ENCODE measurements at regions not wholly inside any gene's neighbourhood (a gene's known extent, or its start where the extent isn't known, plus 50 kb on each side); places are given as distances from the start of the nearest gene placed in this dataset.

DNA sequence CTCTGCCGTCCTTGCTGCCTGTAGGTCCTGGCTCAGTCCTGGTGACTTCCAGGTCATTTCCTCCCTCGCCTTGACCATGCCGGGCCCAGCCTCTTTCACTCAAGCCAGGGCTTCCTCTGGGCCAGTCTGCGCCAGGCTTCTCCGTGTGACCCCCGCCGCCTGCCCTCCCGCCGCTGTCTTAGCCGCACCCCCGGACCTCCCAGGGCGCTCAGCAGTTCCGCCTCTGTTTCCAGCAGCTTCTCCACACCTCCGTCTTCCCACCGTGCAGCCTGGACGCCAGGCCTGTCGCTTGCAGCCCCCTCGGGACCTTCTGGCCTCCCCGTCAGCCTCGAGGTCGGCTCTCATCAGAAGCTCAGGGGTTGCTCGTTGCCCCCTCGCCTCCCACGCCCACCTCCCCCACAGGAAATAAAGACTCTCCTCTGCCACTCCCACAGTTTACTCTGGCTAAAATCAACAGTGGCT is 123.0 kb upstream of the FZD8 start:
- H3K27ac Mint-ChIP-seq (ENCODE audit: unreplicated experiment): no peak overlapping the region
- H3K27me3 Mint-ChIP-seq (ENCODE audit: low read depth): no peaks in the 10 kb centered on the region
- H3K36me3 Mint-ChIP-seq (ENCODE audit: low read depth): peaks cover 3% of the 10 kb centered on the region
- DNase-seq (ENCODE audit: low read depth, low spot score): no peak
- TF ChIP-seq, protein P1, sequence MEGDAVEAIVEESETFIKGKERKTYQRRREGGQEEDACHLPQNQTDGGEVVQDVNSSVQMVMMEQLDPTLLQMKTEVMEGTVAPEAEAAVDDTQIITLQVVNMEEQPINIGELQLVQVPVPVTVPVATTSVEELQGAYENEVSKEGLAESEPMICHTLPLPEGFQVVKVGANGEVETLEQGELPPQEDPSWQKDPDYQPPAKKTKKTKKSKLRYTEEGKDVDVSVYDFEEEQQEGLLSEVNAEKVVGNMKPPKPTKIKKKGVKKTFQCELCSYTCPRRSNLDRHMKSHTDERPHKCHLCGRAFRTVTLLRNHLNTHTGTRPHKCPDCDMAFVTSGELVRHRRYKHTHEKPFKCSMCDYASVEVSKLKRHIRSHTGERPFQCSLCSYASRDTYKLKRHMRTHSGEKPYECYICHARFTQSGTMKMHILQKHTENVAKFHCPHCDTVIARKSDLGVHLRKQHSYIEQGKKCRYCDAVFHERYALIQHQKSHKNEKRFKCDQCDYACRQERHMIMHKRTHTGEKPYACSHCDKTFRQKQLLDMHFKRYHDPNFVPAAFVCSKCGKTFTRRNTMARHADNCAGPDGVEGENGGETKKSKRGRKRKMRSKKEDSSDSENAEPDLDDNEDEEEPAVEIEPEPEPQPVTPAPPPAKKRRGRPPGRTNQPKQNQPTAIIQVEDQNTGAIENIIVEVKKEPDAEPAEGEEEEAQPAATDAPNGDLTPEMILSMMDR (conservative IDR thresholded peaks at IDR 0.05): no peak
- peaks cover 27% of the 10 kb centered on the region for H3K4me1 Mint-ChIP-seq
- H3K4me3 Mint-ChIP-seq: no peak overlapping the region
- H3K9me3 Mint-ChIP-seq: peaks cover 3% of the 10 kb centered on the region

DNA sequence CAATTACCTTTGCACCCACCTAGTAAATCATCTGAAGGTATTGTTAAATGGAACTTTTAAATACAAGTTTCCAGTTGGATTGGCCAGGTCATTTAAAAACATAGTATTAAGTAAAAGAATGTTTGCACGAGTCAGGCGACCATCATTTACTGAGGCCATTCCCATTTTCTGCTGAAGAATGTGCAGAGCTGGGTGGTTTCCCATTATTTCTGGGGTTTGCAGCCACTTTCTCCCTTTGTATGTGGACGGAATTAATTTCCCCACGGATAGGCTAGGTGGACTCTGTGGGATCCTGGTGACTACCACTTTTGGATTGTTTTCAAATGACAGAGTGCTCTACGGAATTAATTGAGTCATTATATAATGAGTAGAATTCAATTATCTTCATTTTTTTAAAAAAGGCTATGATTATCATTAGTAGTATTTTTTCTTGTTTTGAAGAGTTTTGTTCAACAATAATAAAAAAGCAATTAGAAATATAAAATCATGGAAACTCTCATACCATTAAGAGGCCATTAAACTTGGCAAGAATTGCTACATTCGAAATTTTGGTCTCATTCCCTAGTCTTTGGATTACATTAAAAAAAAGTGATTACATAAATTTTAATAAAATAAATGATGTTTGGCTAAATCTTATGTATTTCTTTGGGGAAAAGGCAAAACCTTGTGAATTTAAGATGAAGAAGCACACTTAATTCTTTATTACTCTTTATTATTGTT is 120.4 kb upstream of the FZD8 start:
- H3K4me1 Mint-ChIP-seq: peaks cover 17% of the 10 kb centered on the region
- TF ChIP-seq, protein P1 (conservative IDR thresholded peaks at IDR 0.05): no peak
- no peak overlapping the region for H3K27ac Mint-ChIP-seq (ENCODE audit: unreplicated experiment)
- H3K36me3 Mint-ChIP-seq (ENCODE audit: low read depth): no peaks in the 10 kb centered on the region
- no peak overlapping the region for H3K4me3 Mint-ChIP-seq
- peaks cover 6% of the 10 kb centered on the region for H3K9me3 Mint-ChIP-seq
- no peaks in the 10 kb centered on the region for H3K27me3 Mint-ChIP-seq (ENCODE audit: low read depth)
- DNase-seq (ENCODE audit: low read depth, low spot score): no peak

DNA sequence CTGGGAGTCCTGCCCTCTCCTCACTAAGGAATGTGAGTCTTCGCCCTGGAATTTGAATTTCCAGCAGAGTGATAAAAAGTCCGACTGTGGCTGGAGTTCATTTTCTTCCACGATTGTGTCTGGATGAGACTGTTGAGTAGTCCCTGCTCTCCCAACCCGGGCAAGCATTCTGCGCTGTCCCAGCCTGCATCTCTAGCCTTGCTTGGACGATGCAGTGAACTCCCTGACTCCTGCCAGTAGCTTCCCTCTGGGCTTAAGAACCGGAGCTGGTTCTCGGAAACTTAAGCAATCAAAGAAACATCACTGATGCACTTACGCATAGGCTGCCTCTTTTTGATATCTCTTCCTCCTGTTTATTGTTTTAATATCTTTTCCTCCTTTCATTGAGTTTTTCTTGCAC is 116.0 kb upstream of the FZD8 start:
- no peaks in the 10 kb centered on the region for H3K27me3 Mint-ChIP-seq (ENCODE audit: low read depth)
- H3K36me3 Mint-ChIP-seq (ENCODE audit: low read depth): no peaks in the 10 kb centered on the region
- no peaks in the 10 kb centered on the region for H3K4me1 Mint-ChIP-seq
- peaks cover 6% of the 10 kb centered on the region for H3K9me3 Mint-ChIP-seq
- DNase-seq (ENCODE audit: low read depth, low spot score): no peak
- H3K4me3 Mint-ChIP-seq: no peak overlapping the region
- no peak overlapping the region for H3K27ac Mint-ChIP-seq (ENCODE audit: unreplicated experiment)
- TF ChIP-seq, protein P1 (conservative IDR thresholded peaks at IDR 0.05): no peak

DNA sequence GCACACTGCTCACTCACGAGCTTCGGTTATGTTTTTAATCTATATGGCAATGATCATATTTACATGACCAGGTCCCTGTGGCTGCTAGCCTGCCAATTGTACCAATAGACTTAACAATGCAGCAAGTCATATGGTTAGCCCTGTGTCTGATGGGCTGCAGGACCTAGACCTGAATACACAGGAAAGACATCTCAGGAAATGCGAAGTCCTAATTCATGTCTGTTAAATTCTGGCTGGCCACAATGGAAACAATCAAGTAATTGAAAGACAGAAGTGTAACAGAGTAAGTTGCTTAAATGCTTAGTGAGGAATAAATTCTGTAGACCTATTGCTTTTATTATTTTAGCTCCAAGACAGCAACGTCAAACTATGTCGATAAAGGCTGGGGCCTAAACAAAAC is 112.4 kb upstream of the FZD8 start:
- peaks cover 16% of the 10 kb centered on the region for H3K4me1 Mint-ChIP-seq

DNA sequence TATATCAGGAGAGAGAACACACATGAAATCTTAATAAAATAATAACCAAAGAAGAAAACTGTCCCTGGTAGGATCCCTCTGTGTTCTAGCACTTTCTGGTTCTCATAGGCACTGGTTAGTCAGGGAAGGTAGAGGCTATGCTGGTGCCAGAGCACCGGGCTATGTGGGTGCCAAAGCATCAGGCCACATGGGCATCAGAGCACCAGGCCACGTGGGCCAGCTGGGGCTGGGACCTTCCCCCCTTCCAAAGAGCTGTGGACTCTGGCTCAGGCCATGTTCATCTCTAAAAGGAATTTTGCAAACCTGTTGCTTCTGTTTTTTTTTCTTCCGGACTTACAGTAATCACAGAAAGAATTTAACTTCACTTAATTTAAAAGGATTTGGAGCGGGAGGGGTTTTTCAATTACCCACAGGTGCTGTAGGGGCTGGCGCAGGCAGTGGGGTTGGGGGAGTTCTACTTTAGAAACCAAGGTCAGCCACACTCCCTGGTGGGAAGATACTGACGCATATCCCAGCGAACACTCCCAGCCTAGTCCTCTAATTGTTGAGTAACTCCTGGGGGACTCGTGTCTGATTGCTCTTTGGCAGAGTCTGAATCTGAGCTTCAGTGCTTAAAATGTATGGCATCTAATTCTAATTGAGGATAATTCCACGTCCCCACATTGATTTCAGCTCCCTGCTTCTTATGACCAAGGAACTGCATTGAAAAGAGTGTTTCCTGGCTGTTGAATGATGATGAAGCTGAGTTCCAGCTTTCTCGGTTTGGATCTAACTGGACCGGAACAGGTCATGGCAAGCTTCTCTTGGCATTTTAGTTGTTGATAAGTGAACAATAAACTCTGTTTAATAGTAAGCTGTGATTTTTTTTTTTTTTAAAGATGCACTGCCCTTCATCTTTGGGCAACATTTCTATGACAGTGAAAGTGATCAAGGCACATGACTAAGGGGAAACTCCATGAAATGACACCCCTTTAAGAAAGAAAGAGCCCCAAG is 110.7 kb upstream of the FZD8 start:
- no peaks in the 10 kb centered on the region for H3K9me3 Mint-ChIP-seq
- H3K4me3 Mint-ChIP-seq: no peak overlapping the region
- H3K36me3 Mint-ChIP-seq (ENCODE audit: low read depth): no peaks in the 10 kb centered on the region
- DNase-seq (ENCODE audit: low read depth, low spot score): no peak
- no peak overlapping the region for H3K27ac Mint-ChIP-seq (ENCODE audit: unreplicated experiment)
- TF ChIP-seq, protein P1 (conservative IDR thresholded peaks at IDR 0.05): no peak
- no peaks in the 10 kb centered on the region for H3K27me3 Mint-ChIP-seq (ENCODE audit: low read depth)
- H3K4me1 Mint-ChIP-seq: peaks cover 16% of the 10 kb centered on the region

More for the DNA sequence above, 112.4 kb upstream of the FZD8 start:
- Mint-ChIP-seq H3K27ac (ENCODE audit: unreplicated experiment) (no peak overlapping the region), H3K9me3 (peaks cover 3% of the 10 kb centered on the region), H3K4me3 (no peak overlapping the region), H3K36me3 (ENCODE audit: low read depth) (no peaks in the 10 kb centered on the region), H3K27me3 (ENCODE audit: low read depth) (no peaks in the 10 kb centered on the region)
- no peak for DNase-seq (ENCODE audit: low read depth, low spot score)
- TF ChIP-seq, protein P1 (conservative IDR thresholded peaks at IDR 0.05): no peak

Data from neural crest cell (in vitro differentiated cells).